ENCODE measurements at regions not wholly inside any gene's neighbourhood (a gene's known extent, or its start where the extent isn't known, plus 50 kb on each side); places are given as distances from the start of the nearest gene placed in this dataset.

DNA sequence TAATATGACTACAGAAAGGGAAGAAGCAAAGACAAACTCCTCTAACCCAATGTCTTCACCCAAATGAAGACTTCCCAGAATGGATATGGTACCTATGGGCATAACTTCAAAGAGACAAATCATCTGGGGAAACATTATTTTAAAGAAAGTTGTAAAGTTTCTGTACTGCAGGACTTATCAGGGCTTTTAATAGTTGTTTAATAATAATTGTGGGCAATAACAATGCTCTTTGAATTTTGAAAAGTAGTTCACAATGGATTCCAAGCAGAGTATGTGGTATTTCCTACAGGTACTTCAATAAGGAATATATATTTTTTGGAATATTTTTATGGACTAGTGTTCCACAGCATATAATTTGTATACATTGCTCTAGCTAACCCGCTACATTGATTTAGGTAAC is 503.1 kb downstream of the MCTP2 start:
- TF ChIP-seq, protein P1, sequence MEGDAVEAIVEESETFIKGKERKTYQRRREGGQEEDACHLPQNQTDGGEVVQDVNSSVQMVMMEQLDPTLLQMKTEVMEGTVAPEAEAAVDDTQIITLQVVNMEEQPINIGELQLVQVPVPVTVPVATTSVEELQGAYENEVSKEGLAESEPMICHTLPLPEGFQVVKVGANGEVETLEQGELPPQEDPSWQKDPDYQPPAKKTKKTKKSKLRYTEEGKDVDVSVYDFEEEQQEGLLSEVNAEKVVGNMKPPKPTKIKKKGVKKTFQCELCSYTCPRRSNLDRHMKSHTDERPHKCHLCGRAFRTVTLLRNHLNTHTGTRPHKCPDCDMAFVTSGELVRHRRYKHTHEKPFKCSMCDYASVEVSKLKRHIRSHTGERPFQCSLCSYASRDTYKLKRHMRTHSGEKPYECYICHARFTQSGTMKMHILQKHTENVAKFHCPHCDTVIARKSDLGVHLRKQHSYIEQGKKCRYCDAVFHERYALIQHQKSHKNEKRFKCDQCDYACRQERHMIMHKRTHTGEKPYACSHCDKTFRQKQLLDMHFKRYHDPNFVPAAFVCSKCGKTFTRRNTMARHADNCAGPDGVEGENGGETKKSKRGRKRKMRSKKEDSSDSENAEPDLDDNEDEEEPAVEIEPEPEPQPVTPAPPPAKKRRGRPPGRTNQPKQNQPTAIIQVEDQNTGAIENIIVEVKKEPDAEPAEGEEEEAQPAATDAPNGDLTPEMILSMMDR (optimal IDR thresholded peaks at IDR 0.05 in 1 of 3, IDR thresholded peaks at IDR 0.05 in 1 of 3, conservative IDR thresholded peaks at IDR 0.05 in 1 of 3; ENCODE audit: extremely low read depth in 1 of 3, insufficient read depth in 2 of 3, low read length in 3 of 3) = no peak
- TF ChIP-seq EZH2 (IDR thresholded peaks at IDR 0.05; ENCODE audit: low read length) = no peak

Measured in keratinocyte (primary cell).